ENCODE measurements at regions not wholly inside any gene's neighbourhood (a gene's known extent, or its start where the extent isn't known, plus 50 kb on each side); places are given as distances from the start of the nearest gene placed in this dataset.
"Not testable (repeated sequence)": the region's sequence is repeated elsewhere in the genome, so short reads cannot be mapped to it uniquely, and the experiment has no call there.

GRCh38 chr1:47491341-47491753, 53.5 kb downstream of the FOXD2 start:
- H3K4me1 Mint-ChIP-seq (ENCODE audit: unreplicated experiment): peaks cover 12% of the 10 kb centered on the region
- TF ChIP-seq CTCF (conservative IDR thresholded peaks at IDR 0.05): no peak
- H3K4me3 Mint-ChIP-seq: no peak overlapping the region
- H3K27ac Mint-ChIP-seq: no peak overlapping the region
- H3K36me3 Mint-ChIP-seq: no peaks in the 10 kb centered on the region
- peaks cover 54% of the 10 kb centered on the region for H3K27me3 Mint-ChIP-seq
- no peak for DNase-seq (ENCODE audit: extremely low spot score, unreplicated experiment)
- no peaks in the 10 kb centered on the region for H3K9me3 Mint-ChIP-seq

- Mint-ChIP-seq H3K4me1 (ENCODE audit: unreplicated experiment) (peaks cover 3% of the 10 kb centered on the region), H3K4me3 (no peak overlapping the region), H3K9me3 (no peaks in the 10 kb centered on the region), H3K36me3 (no peaks in the 10 kb centered on the region), H3K27ac (no peak overlapping the region), H3K27me3 (peaks cover 64% of the 10 kb centered on the region)
- DNase-seq (ENCODE audit: extremely low spot score, unreplicated experiment): no peak
- TF ChIP-seq CTCF (conservative IDR thresholded peaks at IDR 0.05): no peak
Measured at GRCh38 chr1:47495176-47495713, 57.4 kb downstream of the FOXD2 start.

- Mint-ChIP-seq H3K36me3 (no peaks in the 10 kb centered on the region), H3K4me1 (ENCODE audit: unreplicated experiment) (peaks cover 10% of the 10 kb centered on the region), H3K4me3 (no peak overlapping the region), H3K27me3 (peaks cover 56% of the 10 kb centered on the region), H3K9me3 (no peaks in the 10 kb centered on the region), H3K27ac (no peak overlapping the region)
- no peak for DNase-seq (ENCODE audit: extremely low spot score, unreplicated experiment)
- no peak for TF ChIP-seq CTCF (conservative IDR thresholded peaks at IDR 0.05)
Measured at GRCh38 chr1:47498551-47498950, 60.7 kb downstream of the FOXD2 start.

GRCh38 chr1:47501069-47501468, 63.2 kb downstream of the FOXD2 start:
- no peak for DNase-seq (ENCODE audit: extremely low spot score, unreplicated experiment)
- Mint-ChIP-seq H3K9me3 (no peaks in the 10 kb centered on the region), H3K4me1 (ENCODE audit: unreplicated experiment) (peaks cover 11% of the 10 kb centered on the region), H3K27ac (no peak overlapping the region), H3K36me3 (no peaks in the 10 kb centered on the region), H3K27me3 (peaks cover 48% of the 10 kb centered on the region), H3K4me3 (no peak overlapping the region)
- TF ChIP-seq CTCF (conservative IDR thresholded peaks at IDR 0.05): no peak

GRCh38 chr1:47502746-47503370, 65.0 kb downstream of the FOXD2 start:
- no peak for DNase-seq (ENCODE audit: extremely low spot score, unreplicated experiment)
- no peak for TF ChIP-seq CTCF (conservative IDR thresholded peaks at IDR 0.05)
- Mint-ChIP-seq H3K27ac (no peak overlapping the region), H3K27me3 (peaks cover 49% of the 10 kb centered on the region), H3K4me1 (ENCODE audit: unreplicated experiment) (peaks cover 11% of the 10 kb centered on the region), H3K4me3 (no peak overlapping the region), H3K36me3 (no peaks in the 10 kb centered on the region), H3K9me3 (no peaks in the 10 kb centered on the region)

- not testable (repeated sequence) for H3K36me3 Mint-ChIP-seq; H3K4me3 Mint-ChIP-seq; H3K9me3 Mint-ChIP-seq; DNase-seq (ENCODE audit: extremely low spot score, unreplicated experiment); H3K27ac Mint-ChIP-seq
- Mint-ChIP-seq H3K27me3 (peaks cover 51% of the 10 kb centered on the region), H3K4me1 (ENCODE audit: unreplicated experiment) (peaks cover 20% of the 10 kb centered on the region)
Measured at GRCh38 chr1:47504840-47505239, 67.0 kb downstream of the FOXD2 start.
